Upper lobe of left lung (tissue), 6 donors: ENCODE measurements at regions not wholly inside any gene's neighbourhood (a gene's known extent, or its start where the extent isn't known, plus 50 kb on each side); places are given as distances from the start of the nearest gene placed in this dataset.

Source experiments
- ATAC-seq, 2 donors: fragments of 200-7000 bp; cut with Tn5 transposase; one replicate each; pipeline ENCODE4 v1.9.1; 2022; ENCODE audit warnings: mild to moderate bottlenecking in 2 of 2, moderate library complexity in 2 of 2; ENCODE audit not compliant: low FRiP score in 2 of 2
- DNase-seq, 2 donors: peaks; one replicate each; pipeline ENCODE4 v3.0.0-alpha.2; 2019 to 2020
- H3K27ac ChIP-seq, 4 donors: fragments of 200-600 bp; sonication (generic); one replicate each; pipeline ENCODE4 v1.5.1; 2016 to 2019
- H3K27me3 ChIP-seq, 4 donors: fragments of 200-600 bp; sonication (generic); one replicate each; pipeline ENCODE4 v1.5.1; 2017 to 2019
- H3K36me3 ChIP-seq, 4 donors: fragments of 200-600 bp; sonication (generic); one replicate each; pipeline ENCODE4 v1.5.1; 2016 to 2019
- H3K4me1 ChIP-seq, 4 donors: fragments of 200-600 bp; sonication (generic); one replicate each; pipeline ENCODE4 v1.5.1; 2018 to 2019
- H3K4me3 ChIP-seq, 4 donors: fragments of 200-600 bp; sonication (generic); one replicate each; pipeline ENCODE4 v1.5.1; 2017 to 2019; ENCODE audit warnings: mild to moderate bottlenecking in 2 of 4, moderate library complexity in 1 of 4
- H3K9me3 ChIP-seq, 4 donors: fragments of 200-600 bp; sonication (generic); one replicate each; pipeline ENCODE4 v1.5.1; 2018 to 2019
- EP300 ChIP-seq, 4 donors: sonication (generic); formaldehyde crosslinking; IDR thresholded peaks; one replicate each; pipeline ENCODE4 v1.5.1; 2017; ENCODE audit warnings: antibody characterized with exemption in 4 of 4, control low read depth in 2 of 4
- POLR2A ChIP-seq, 4 donors: fragments of 450-650 bp; IDR thresholded peaks; one replicate each; pipeline ENCODE4 v1.5.1; 2016 to 2017; ENCODE audit warnings: antibody characterized with exemption in 4 of 4, mild to moderate bottlenecking in 2 of 4
- POLR2AphosphoS5 ChIP-seq, 2 donors: sonication (generic); formaldehyde crosslinking; IDR thresholded peaks; one replicate each; pipeline ENCODE4 v1.5.1; 2017; ENCODE audit warnings: antibody characterized with exemption in 2 of 2
- WGBS, 2 donors: methylation state at CpG; one replicate each; pipeline ENCODE4 v1.1.5; 2017 to 2018; 5-methylcytosine and 5-hydroxymethylcytosine counted together
- TF ChIP-seq, protein P1 (sequence below), 6 experiments: fragments of 450-650 bp in 4 of 6; fragments of 200-600 bp in 2 of 6; sonication (generic) in 2 of 6; IDR thresholded peaks; one replicate each; pipeline ENCODE4 v1.5.1; 2016 to 2019; ENCODE audit warnings: antibody characterized with exemption in 6 of 6
- donor health status: DM: no; HTN: no; CAD: no; lungs with moderate emphysema.
- donor health status: DM: no; HTN: yes; CAD: no; lungs with severe emphysema.

- Histone ChIP-seq H3K36me3 (no peaks in the 10 kb centered on the region), H3K27ac (no peak overlapping the region), H3K4me3 (no peak overlapping the region), H3K27me3 (no peaks in the 10 kb centered on the region), H3K9me3 (no peaks in the 10 kb centered on the region), H3K4me1 (no peaks in the 10 kb centered on the region)
- 83 to 88% methylated on average over 1 of the region's 1 CpG for WGBS, 2 donors
- DNase-seq (no peak), ATAC-seq (no peak)
- TF ChIP-seq POLR2AphosphoS5 (IDR thresholded peaks at IDR 0.05) (no peak), EP300 (IDR thresholded peaks at IDR 0.05) (no peak), POLR2A (IDR thresholded peaks at IDR 0.05) (no peak)
- TF ChIP-seq, protein P1, sequence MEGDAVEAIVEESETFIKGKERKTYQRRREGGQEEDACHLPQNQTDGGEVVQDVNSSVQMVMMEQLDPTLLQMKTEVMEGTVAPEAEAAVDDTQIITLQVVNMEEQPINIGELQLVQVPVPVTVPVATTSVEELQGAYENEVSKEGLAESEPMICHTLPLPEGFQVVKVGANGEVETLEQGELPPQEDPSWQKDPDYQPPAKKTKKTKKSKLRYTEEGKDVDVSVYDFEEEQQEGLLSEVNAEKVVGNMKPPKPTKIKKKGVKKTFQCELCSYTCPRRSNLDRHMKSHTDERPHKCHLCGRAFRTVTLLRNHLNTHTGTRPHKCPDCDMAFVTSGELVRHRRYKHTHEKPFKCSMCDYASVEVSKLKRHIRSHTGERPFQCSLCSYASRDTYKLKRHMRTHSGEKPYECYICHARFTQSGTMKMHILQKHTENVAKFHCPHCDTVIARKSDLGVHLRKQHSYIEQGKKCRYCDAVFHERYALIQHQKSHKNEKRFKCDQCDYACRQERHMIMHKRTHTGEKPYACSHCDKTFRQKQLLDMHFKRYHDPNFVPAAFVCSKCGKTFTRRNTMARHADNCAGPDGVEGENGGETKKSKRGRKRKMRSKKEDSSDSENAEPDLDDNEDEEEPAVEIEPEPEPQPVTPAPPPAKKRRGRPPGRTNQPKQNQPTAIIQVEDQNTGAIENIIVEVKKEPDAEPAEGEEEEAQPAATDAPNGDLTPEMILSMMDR (IDR thresholded peaks at IDR 0.05): no peak
Observed at GRCh38 chr2:60158262-60158661, 395.2 kb downstream of the BCL11A start.

DNA sequence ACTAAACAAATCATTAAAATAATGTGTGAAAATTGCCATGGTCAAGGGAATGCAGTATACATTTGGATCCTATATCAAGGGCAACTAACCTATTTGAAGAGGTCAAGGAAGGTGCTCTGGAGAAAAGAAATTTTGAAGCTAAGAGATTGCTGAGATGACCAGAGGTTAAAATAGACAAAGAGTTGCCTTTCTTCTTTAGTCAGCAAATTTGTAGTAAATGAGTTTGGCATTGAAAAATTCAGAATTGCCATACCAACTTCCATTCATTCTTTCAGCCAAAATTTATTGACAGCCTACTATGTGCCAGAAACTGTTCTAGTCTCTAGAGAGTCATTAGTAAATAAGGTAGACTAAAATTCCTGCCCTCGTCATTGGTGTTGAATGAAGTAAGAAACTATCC is 396.2 kb downstream of the BCL11A start:
- H3K36me3 ChIP-seq: no peaks in the 10 kb centered on the region
- H3K9me3 ChIP-seq: peaks cover 0 to 5% (median 1%) of the 10 kb centered on the region in 4 donors
- H3K27me3 ChIP-seq: no peaks in the 10 kb centered on the region
- ATAC-seq: no peak
- 71 to 80% methylated on average over 1 of the region's 1 CpG for WGBS, 2 donors
- H3K4me1 ChIP-seq: no peaks in the 10 kb centered on the region
- H3K4me3 ChIP-seq: no peak overlapping the region
- TF ChIP-seq, protein P1 (IDR thresholded peaks at IDR 0.05): no peak
- no peak for TF ChIP-seq POLR2A (IDR thresholded peaks at IDR 0.05)
- TF ChIP-seq POLR2AphosphoS5 (IDR thresholded peaks at IDR 0.05): no peak
- no peak overlapping the region for H3K27ac ChIP-seq
- no peak for DNase-seq

- TF ChIP-seq, protein P1 (IDR thresholded peaks at IDR 0.05): no peak
- TF ChIP-seq POLR2A (IDR thresholded peaks at IDR 0.05): no peak
- no peak for TF ChIP-seq POLR2AphosphoS5 (IDR thresholded peaks at IDR 0.05)
- TF ChIP-seq EP300 (IDR thresholded peaks at IDR 0.05): no peak
- Histone ChIP-seq H3K4me1 (no peaks in the 10 kb centered on the region), H3K4me3 (no peak overlapping the region), H3K36me3 (no peaks in the 10 kb centered on the region), H3K27me3 (no peaks in the 10 kb centered on the region), H3K27ac (no peak overlapping the region), H3K9me3 (peaks cover 0 to 5% (median 2%) of the 10 kb centered on the region in 4 donors)
- 47 to 64% methylated on average over 2 of the region's 2 CpGs for WGBS, 2 donors
- no peak for DNase-seq
- ATAC-seq: no peak
Observed at GRCh38 chr2:60154142-60154541, 399.3 kb downstream of the BCL11A start.

GRCh38 chr2:60152226-60152833 is 401.1 kb downstream of the BCL11A start:
- no peak overlapping the region for H3K27ac ChIP-seq
- H3K27me3 ChIP-seq: no peaks in the 10 kb centered on the region
- ATAC-seq: no peak
- no peak overlapping the region for H3K4me3 ChIP-seq
- 72 to 77% methylated on average over 4 of the region's 4 CpGs for WGBS, 2 donors
- H3K4me1 ChIP-seq: no peaks in the 10 kb centered on the region
- peaks cover 0 to 5% (median 2%) of the 10 kb centered on the region in 4 donors for H3K9me3 ChIP-seq
- TF ChIP-seq POLR2AphosphoS5 (IDR thresholded peaks at IDR 0.05) (no peak), EP300 (IDR thresholded peaks at IDR 0.05) (no peak)
- TF ChIP-seq, protein P1 (IDR thresholded peaks at IDR 0.05): peak; percentile 37 to 71 (median 56)
- DNase-seq: no peak
- no peaks in the 10 kb centered on the region for H3K36me3 ChIP-seq

DNA sequence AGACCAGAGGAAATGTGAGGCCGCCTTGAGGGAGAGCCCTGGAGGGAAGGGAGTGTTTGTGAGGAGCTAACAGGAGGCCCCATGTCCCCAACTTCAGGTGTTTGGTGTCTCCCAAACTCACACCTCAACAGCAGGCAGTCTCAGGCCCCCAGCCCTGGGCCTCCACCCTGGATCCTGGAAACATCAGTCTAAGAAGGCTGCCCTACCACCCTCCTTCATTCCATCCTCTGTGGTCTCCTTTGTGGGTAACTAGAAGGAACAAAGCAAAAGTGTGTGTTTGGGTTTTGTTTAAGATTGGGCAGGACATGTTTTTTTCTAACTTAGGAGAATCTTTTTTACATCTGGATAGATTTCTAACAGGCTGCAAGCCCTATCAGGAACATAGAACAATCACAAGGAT is 404.3 kb downstream of the BCL11A start:
- Histone ChIP-seq H3K4me3 (no peak overlapping the region), H3K9me3 (peaks cover 0 to 5% (median 2%) of the 10 kb centered on the region in 4 donors), H3K4me1 (no peaks in the 10 kb centered on the region), H3K27ac (no peak overlapping the region), H3K27me3 (no peaks in the 10 kb centered on the region), H3K36me3 (no peaks in the 10 kb centered on the region)
- no peak for ATAC-seq
- no peak for DNase-seq
- TF ChIP-seq POLR2AphosphoS5 (IDR thresholded peaks at IDR 0.05): no peak
- TF ChIP-seq, protein P1 (IDR thresholded peaks at IDR 0.05): no peak
- no peak for TF ChIP-seq EP300 (IDR thresholded peaks at IDR 0.05)
- no peak for TF ChIP-seq POLR2A (IDR thresholded peaks at IDR 0.05)
- 64 to 69% methylated on average over 1 of the region's 1 CpG for WGBS, 2 donors
